ENCODE measurements at regions not wholly inside any gene's neighbourhood (a gene's known extent, or its start where the extent isn't known, plus 50 kb on each side); places are given as distances from the start of the nearest gene placed in this dataset.

- TF ChIP-seq CTCF (IDR thresholded peaks at IDR 0.05) (no peak), ZFX (IDR thresholded peaks at IDR 0.05; ENCODE audit: borderline replicate concordance) (no peak)
- H3K27ac ChIP-seq = no peak overlapping the region
Measured at GRCh38 chr5:4255441-4255840, 659.8 kb downstream of the IRX1 start.

- no peak overlapping the region for H3K27ac ChIP-seq
- no peak for TF ChIP-seq CTCF (IDR thresholded peaks at IDR 0.05)
- TF ChIP-seq ZFX (IDR thresholded peaks at IDR 0.05; ENCODE audit: borderline replicate concordance) = no peak
Measured at GRCh38 chr5:4258170-4258569, 662.5 kb downstream of the IRX1 start.

GRCh38 chr5:4271193-4271592 lies 675.6 kb downstream of the IRX1 start:
- no peak for TF ChIP-seq CTCF (IDR thresholded peaks at IDR 0.05)
- no peak for TF ChIP-seq ZFX (IDR thresholded peaks at IDR 0.05; ENCODE audit: borderline replicate concordance)
- no peak overlapping the region for H3K27ac ChIP-seq

GRCh38 chr5:4275232-4275631 lies 679.6 kb downstream of the IRX1 start:
- TF ChIP-seq CTCF (IDR thresholded peaks at IDR 0.05) = no peak
- no peak for TF ChIP-seq ZFX (IDR thresholded peaks at IDR 0.05; ENCODE audit: borderline replicate concordance)
- no peak overlapping the region for H3K27ac ChIP-seq

GRCh38 chr5:4294878-4295277 lies 699.2 kb downstream of the IRX1 start:
- TF ChIP-seq ZFX (IDR thresholded peaks at IDR 0.05; ENCODE audit: borderline replicate concordance) (no peak), CTCF (IDR thresholded peaks at IDR 0.05) (no peak)
- no peak overlapping the region for H3K27ac ChIP-seq

- no peak overlapping the region for H3K27ac ChIP-seq
- TF ChIP-seq ZFX (IDR thresholded peaks at IDR 0.05; ENCODE audit: borderline replicate concordance) (no peak), CTCF (IDR thresholded peaks at IDR 0.05) (peak; percentile 63)
Measured at GRCh38 chr5:4295663-4296339, 700.2 kb downstream of the IRX1 start.

- H3K27ac ChIP-seq = no peak overlapping the region
- TF ChIP-seq CTCF (IDR thresholded peaks at IDR 0.05) (no peak), ZFX (IDR thresholded peaks at IDR 0.05; ENCODE audit: borderline replicate concordance) (no peak)
Measured at GRCh38 chr5:4306057-4306456, 710.4 kb downstream of the IRX1 start.

Measured in 22Rv1 (cell line).